ENCODE measurements at regions not wholly inside any gene's neighbourhood (a gene's known extent, or its start where the extent isn't known, plus 50 kb on each side); places are given as distances from the start of the nearest gene placed in this dataset.

DNA sequence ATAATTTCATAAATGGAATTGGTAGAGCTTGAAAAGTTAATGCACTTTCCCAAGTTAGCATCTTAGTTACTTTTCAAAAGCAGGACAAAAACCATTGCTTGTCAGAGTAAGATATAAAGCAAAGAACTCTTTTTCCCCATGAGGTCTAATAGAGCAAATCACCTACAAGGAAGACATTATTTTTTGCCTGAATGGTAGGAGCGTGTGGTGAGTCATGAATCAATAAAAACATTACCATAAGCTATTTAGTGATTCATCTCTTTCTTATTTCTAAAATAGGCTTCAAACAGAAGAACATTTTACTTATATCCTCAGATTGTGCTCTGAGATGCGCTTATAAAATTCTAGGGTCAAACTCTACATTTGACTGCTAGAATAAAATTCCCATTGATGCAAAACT is 109.4 kb upstream of the GPRIN3 start:
- no peak for DNase-seq

- DNase-seq: no peak
Observed at GRCh38 chr4:89413518-89413917, 105.9 kb upstream of the GPRIN3 start.

DNA sequence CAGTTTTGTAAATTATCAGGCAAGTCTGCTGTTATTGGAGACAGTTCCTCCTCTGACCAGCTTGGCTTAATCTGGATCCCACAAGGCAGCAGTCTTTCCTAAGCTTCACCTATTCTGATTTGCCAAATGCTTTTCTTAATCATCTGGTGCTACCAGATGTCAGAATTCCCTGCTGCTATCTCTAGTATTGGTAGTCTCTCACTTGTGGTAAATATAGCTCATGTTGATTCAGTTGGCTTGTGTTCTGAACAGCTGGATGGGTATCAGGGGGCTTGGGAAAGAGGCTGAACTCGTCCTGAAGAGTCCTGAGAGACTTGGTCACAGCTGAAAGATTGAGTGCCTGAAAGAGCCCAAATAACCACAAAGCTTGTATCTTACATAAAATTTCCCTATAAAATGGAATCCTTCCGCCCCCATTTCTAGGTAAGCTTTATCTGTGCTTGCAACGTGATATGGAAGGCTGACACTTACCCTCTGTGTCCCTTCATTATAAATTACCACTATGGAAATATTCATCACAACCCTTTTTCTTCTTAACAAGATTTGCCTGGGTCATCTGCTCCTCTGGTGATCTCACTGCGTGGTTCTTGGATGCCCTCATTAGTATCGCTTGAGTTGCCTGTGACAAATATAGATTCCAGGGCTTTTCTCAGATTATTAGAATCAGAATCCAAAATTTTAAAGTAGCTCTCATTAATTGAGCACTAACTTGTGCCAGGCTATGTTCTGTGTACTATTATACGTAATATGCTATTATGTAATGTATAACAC is 104.1 kb upstream of the GPRIN3 start:
- DNase-seq: no peak

- DNase-seq: peak; percentile 84
Observed at GRCh38 chr4:89410687-89411086, 103.1 kb upstream of the GPRIN3 start.

DNA sequence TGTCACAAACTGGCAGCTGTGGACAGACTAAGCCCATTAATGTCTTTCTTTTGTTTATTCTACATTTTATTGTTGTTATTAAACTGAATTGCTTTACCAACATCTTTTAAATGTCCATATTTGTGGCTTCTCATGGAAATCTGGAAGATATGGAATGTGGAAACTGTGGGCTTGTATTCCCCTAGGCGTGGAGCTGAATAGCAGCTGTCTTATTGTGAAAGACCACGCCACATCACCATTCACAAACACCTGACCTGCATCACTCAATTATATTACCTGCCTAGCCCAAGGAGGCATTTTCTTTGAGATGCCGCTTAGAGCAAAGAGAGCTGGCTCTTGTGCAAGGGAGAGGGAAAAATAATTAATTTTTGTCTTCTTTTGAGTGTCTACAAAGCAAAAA is 96.9 kb upstream of the GPRIN3 start:
- DNase-seq: no peak

GRCh38 chr4:89403826-89404225 is 96.2 kb upstream of the GPRIN3 start:
- no peak for DNase-seq

GRCh38 chr4:89400287-89401035 is 92.9 kb upstream of the GPRIN3 start:
- no peak for DNase-seq

DNA sequence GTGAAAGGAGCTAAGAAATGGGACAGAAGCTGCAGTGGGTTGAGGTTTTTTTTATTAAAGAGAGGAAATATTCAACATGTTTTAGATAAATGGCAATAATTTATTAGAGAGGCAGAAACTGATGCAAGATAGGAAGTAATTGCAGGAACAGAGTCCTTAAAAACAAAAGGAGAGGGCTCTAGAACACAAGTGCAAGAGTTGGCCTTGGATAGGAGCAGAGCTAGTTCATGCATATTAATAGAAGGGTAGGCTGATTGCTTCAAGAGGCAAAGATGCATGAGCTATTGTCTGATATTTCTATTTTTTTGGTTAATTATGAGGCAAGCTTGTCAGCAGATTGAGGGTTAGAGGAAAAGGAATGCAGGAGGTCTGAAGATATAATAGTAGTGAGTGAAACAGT is 91.0 kb upstream of the GPRIN3 start:
- no peak for DNase-seq

DNA sequence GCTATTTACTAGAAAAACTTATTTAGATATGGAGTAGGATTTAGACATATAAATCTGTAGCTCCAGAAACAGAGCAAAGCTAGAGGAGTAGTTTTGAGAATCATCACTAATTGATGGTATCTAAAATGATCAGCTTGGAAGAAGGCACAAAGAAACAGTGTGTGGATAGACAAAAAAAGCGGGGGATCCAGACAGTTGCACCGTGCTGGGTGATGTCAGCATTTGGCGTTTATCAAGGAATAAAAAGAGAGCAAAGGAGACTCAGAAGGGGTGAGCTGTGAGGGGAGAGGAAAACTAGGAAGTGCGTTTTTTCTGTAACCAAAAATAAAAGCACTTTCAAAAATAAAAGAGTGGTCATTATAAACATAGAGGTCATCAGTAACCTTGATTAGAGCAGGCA is 90.5 kb upstream of the GPRIN3 start:
- no peak for DNase-seq

GRCh38 chr4:89397441-89397840 is 89.8 kb upstream of the GPRIN3 start:
- no peak for DNase-seq

- DNase-seq: no peak
Observed at GRCh38 chr4:89382439-89382838, 74.8 kb upstream of the GPRIN3 start.

- no peak for DNase-seq
Observed at GRCh38 chr4:89380980-89381379, 73.4 kb upstream of the GPRIN3 start.

DNA sequence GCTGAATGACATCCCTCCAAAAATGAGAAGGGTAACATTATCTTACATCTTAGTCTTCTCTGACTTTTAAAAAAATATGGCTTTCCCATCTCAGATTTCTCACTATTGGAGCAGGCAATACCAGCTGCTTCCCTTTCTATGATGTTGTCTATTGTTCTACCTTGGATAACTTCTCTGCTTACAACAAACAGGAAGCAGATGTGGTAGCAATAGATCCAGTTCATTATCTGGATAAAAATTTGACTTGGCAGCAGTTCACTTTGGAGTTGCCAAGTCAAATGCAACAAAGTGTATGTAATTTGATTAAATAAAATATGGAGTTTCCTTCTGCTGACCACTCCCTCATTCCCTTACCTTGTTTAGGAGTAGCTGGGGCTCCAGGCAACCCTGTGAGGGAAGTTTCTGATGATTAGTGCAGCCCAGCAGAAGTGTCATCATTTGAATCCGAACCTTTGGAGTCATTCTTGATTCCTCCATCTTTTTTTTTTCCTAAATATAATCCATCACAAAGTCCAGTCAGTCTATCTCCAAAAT is 72.0 kb upstream of the GPRIN3 start:
- no peak for DNase-seq

DNA sequence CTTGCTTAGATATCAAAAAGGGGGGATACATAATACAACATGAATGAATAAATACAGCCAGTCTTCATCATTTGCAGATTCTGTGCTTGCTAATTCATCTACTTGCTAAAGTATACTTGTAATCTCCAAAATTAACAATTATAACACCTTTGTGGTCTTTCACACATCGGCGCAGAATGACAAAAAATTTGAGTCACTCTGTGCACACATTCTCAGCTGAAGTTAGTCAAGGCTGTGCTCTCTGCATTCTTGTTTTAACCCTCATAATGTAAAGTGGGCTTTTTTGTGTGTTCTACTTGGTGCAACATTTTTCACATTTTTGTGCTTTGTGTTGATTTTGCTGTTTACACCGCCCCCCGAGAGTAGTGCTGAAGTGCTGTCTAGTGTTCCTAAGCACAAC is 65.8 kb upstream of the GPRIN3 start:
- DNase-seq: no peak

- no peak for DNase-seq
Observed at GRCh38 chr4:89371614-89372013, 64.0 kb upstream of the GPRIN3 start.

- no peak for DNase-seq
Observed at GRCh38 chr4:89369581-89369980, 62.0 kb upstream of the GPRIN3 start.

- DNase-seq: no peak
Observed at GRCh38 chr4:89368861-89369260, 61.3 kb upstream of the GPRIN3 start.

DNA sequence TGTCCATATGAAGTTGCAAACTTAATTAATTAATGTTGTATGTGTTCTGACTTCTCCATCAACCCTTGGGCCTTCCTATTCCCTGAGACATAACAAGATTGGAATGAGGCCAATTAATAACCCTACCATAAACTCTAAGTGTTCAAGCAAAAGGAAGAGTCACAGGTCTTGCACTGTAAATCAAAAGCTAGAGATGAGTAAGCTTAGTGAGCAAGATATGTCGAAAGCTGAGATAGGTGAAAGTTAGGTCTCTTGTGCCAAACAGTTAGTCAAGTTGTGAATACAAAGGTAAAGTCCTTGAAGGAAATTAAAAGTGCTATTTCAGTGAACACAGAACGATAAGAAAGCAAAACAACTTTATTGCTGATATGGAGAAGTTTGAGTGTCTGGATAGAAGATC is 58.2 kb upstream of the GPRIN3 start:
- DNase-seq: no peak

DNA sequence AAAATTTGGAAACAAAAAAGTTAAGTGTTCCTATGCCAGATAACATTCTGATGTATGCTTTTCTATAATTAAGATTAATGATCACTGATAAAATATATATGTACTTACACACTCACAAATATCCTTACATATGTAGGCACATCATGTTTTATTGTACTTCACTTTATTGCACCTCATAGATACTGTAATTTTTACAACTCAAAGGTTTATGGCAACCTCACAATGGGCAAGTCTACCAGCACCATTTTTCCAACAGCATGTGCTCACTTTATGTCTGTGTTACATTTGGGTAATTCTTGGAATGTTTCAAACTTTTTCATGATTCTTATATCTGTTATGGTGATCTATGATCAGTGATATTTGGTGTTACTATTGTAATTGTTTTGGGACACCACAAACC is 57.8 kb upstream of the GPRIN3 start:
- DNase-seq: no peak

DNA sequence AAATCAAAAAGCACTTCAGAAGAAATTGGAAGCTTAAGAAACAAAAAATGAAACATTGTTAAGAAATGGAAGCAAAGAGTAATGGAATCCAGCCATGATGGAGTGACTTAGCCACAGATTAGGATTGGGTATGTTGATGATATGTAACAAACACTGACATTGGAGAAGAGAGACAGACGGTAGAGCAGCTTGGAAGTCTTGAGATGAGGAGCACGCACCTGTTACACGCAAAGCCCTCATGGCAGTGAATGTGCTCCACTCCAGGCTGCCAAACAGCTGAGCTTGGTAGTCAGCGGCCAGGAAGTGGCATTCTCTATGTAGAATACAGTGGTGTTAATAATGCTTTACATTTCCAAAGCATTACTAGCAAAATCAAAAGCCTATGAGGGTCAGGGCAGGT is 56.9 kb upstream of the GPRIN3 start:
- DNase-seq: no peak

- no peak for DNase-seq
Observed at GRCh38 chr4:89363786-89364185, 56.2 kb upstream of the GPRIN3 start.

- DNase-seq: no peak
Observed at GRCh38 chr4:89358935-89359638, 51.5 kb upstream of the GPRIN3 start.

- DNase-seq: no peak
Observed at GRCh38 chr4:89357787-89358186, 50.2 kb upstream of the GPRIN3 start.
